ENCODE measurements at regions not wholly inside any gene's neighbourhood (a gene's known extent, or its start where the extent isn't known, plus 50 kb on each side); places are given as distances from the start of the nearest gene placed in this dataset.

- TF ChIP-seq CTCF (IDR thresholded peaks at IDR 0.05): peak in 2 of 3 donors; percentile 36 to 45
- no peak for TF ChIP-seq POLR2AphosphoS5 (IDR thresholded peaks at IDR 0.05)
- no peak for TF ChIP-seq POLR2A (IDR thresholded peaks at IDR 0.05)
Observed at GRCh38 chr16:76653390-76654026, 376.3 kb downstream of the CNTNAP4 start.

Measured in breast epithelium (tissue), 3 donors.